ENCODE measurements at regions not wholly inside any gene's neighbourhood (a gene's known extent, or its start where the extent isn't known, plus 50 kb on each side); places are given as distances from the start of the nearest gene placed in this dataset.

GRCh38 chr1:238104752-238105151 lies 214.0 kb upstream of the ZP4 start:
- Mint-ChIP-seq H3K4me3 (no peak overlapping the region), H3K27me3 (ENCODE audit: low read depth) (no peaks in the 10 kb centered on the region), H3K27ac (no peak overlapping the region), H3K9me3 (no peaks in the 10 kb centered on the region; a peak in 2 of 5 replicates), H3K36me3 (ENCODE audit: insufficient read depth in 1 of 3, low read depth in 3 of 3) (no peaks in the 10 kb centered on the region), H3K4me1 (no peaks in the 10 kb centered on the region)
- Histone ChIP-seq H4K5ac (ENCODE audit: insufficient read length, low read depth, low read length) (no peak overlapping the region), H3K4me2 (ENCODE audit: insufficient read depth, insufficient read length, low read length) (no peak overlapping the region), H3T11ph (ENCODE audit: low read length) (no peak overlapping the region), H3K79me2 (ENCODE audit: insufficient read depth, low read length) (no peaks in the 10 kb centered on the region), H3K56ac (ENCODE audit: insufficient read length, low read depth, low read length) (no peak overlapping the region), H4K20me1 (ENCODE audit: control insufficient read depth, insufficient read depth, insufficient read length) (no peaks in the 10 kb centered on the region), H3K9me3 (ENCODE audit: control insufficient read depth, low read depth, low read length) (no peaks in the 10 kb centered on the region), H3K4ac (ENCODE audit: low read depth, low read length) (no peak overlapping the region), H2BK20ac (ENCODE audit: low read depth, low read length, poor library complexity, severe bottlenecking) (no peak overlapping the region), H2AK5ac (ENCODE audit: insufficient read length, low read length) (no peak overlapping the region), H3K18ac (ENCODE audit: insufficient read length, low read depth, low read length) (no peak overlapping the region), H2AFZ (ENCODE audit: low read length) (no peak overlapping the region), H3K27ac (ENCODE audit: insufficient read length, low read depth, low read length) (no peak overlapping the region), H4K8ac (replicated peaks; ENCODE audit: insufficient read length, low read depth, low read length) (no peak overlapping the region), H2BK15ac (ENCODE audit: low read depth, low read length) (no peak overlapping the region), H2BK5ac (ENCODE audit: insufficient read length, low read length) (no peak overlapping the region), H3K14ac (ENCODE audit: insufficient read depth, low read length) (no peak overlapping the region), H2BK12ac (ENCODE audit: insufficient read length, low read depth, low read length) (no peak overlapping the region), H3K4me1 (ENCODE audit: insufficient read depth, low read length) (no peaks in the 10 kb centered on the region), H3K79me1 (ENCODE audit: insufficient read depth, low read depth, low read length, poor library complexity, severe bottlenecking) (no peaks in the 10 kb centered on the region), H4K91ac (ENCODE audit: insufficient read length, low read depth, low read length) (no peak overlapping the region), H3K23ac (ENCODE audit: insufficient read length, low read depth, low read length) (no peak overlapping the region), H3K23me2 (ENCODE audit: insufficient read length, low read depth, low read length, poor library complexity, severe bottlenecking) (no peaks in the 10 kb centered on the region), H2BK120ac (ENCODE audit: low read depth, low read length, poor library complexity, severe bottlenecking) (no peak overlapping the region), H3K27me3 (ENCODE audit: insufficient read depth, low read length) (no peaks in the 10 kb centered on the region), H3K9ac (ENCODE audit: extremely low read depth, insufficient read length, low read length) (no peak overlapping the region)
- no peak for DNase-seq
- WGBS (ENCODE audit: extremely low coverage, insufficient read length, low lambda C conversion rate), result no CpG with 5 or more reads among the region's 2 CpGs
- TF ChIP-seq CTCF (conservative IDR thresholded peaks at IDR 0.05), result no peak
